IMR-90 (cell line): ENCODE measurements at regions not wholly inside any gene's neighbourhood (a gene's known extent, or its start where the extent isn't known, plus 50 kb on each side); places are given as distances from the start of the nearest gene placed in this dataset.

Experiments used
- ATAC-seq: fragments of 200-7000 bp; cut with Tn5 transposase; 2 replicates; pipeline ENCODE4 v1.9.1; 2020; ENCODE audit warnings: low read depth, mild to moderate bottlenecking, moderate library complexity
- BruUV-seq: library from RNA; stranded (reverse); fragments of 400-500 nt; replicated peaks from 2 replicates; lab custom pipeline; 2021; lab: Mats Ljungman, UMichigan
- CTCF ChIA-PET: fragments of 300-600 bp; formaldehyde crosslinking; extraction: SDS; loops from one replicate; lab custom pipeline; 2021; ENCODE audit warnings: antibody characterized with exemption; lab: Yijun Ruan, JAX
- POLR2A ChIA-PET: fragments of 300-600 bp; sonication (Branson Sonifier 250); formaldehyde crosslinking; loops from one replicate; lab custom pipeline; 2022; ENCODE audit warnings: antibody characterized with exemption; ENCODE audit not compliant: unreplicated experiment; lab: Charles Lee
- DNase-seq: peaks from one replicate; pipeline ENCODE4 v3.0.0; 2013
- H2AFZ ChIP-seq: replicated peaks from 2 replicates; pipeline ENCODE3; 2013; ENCODE audit warnings: low read length, mild to moderate bottlenecking; ENCODE audit not compliant: poor library complexity
- H2AK5ac ChIP-seq: 2 replicates; pipeline ENCODE4 v1.6.1; 2013; ENCODE audit warnings: low read depth, low read length, inconsistent platforms
- H2AK9ac ChIP-seq: replicated peaks from 2 replicates; pipeline ENCODE3; 2013; ENCODE audit warnings: mild to moderate bottlenecking, low read depth, low read length, moderate library complexity; ENCODE audit not compliant: poor library complexity
- H2BK120ac ChIP-seq: 2 replicates; pipeline ENCODE4 v1.6.1; 2013; ENCODE audit warnings: low read depth, low read length, inconsistent platforms
- H2BK15ac ChIP-seq: 3 replicates; pipeline ENCODE4 v1.6.1; 2013; ENCODE audit warnings: low read depth, low read length, inconsistent platforms
- H2BK20ac ChIP-seq: 2 replicates; pipeline ENCODE4 v1.6.1; 2013; ENCODE audit warnings: low read depth, mild to moderate bottlenecking, inconsistent platforms, low read length, moderate library complexity
- H2BK5ac ChIP-seq: 2 replicates; pipeline ENCODE4 v1.6.1; 2013; ENCODE audit warnings: mild to moderate bottlenecking, low read depth, low read length, inconsistent platforms; ENCODE audit not compliant: poor library complexity, severe bottlenecking
- H3K14ac ChIP-seq: replicated peaks from 2 replicates; pipeline ENCODE4 v1.6.1; 2013; ENCODE audit warnings: low read depth, low read length, inconsistent platforms
- H3K18ac ChIP-seq: 2 replicates; pipeline ENCODE4 v1.6.1; 2013; ENCODE audit warnings: low read depth, low read length, control low read depth
- H3K23ac ChIP-seq: 2 replicates; pipeline ENCODE4 v1.6.1; 2013; ENCODE audit warnings: low read depth, low read length, inconsistent platforms
- H3K27ac ChIP-seq: 2 replicates; pipeline ENCODE4 v1.5.1; 2013; ENCODE audit warnings: mild to moderate bottlenecking, control low read depth, low read length; ENCODE audit not compliant: insufficient read depth
- H3K27me3 ChIP-seq: 2 replicates; pipeline ENCODE4 v1.6.1; 2013; ENCODE audit warnings: low read length; ENCODE audit not compliant: control insufficient read depth, insufficient read depth
- H3K36me3 ChIP-seq: 2 replicates; pipeline ENCODE4 v1.6.1; 2013; ENCODE audit warnings: low read length, mixed read lengths; ENCODE audit not compliant: control insufficient read depth, insufficient read depth
- H3K4ac ChIP-seq: 2 replicates; pipeline ENCODE4 v1.6.1; 2013; ENCODE audit warnings: low read depth, low read length, inconsistent platforms
- H3K4me1 ChIP-seq: 2 replicates; pipeline ENCODE4 v1.6.1; 2013; ENCODE audit warnings: low read length, mixed read lengths; ENCODE audit not compliant: control insufficient read depth, insufficient read depth
- H3K4me2 ChIP-seq: 2 replicates; pipeline ENCODE4 v1.6.1; 2013; ENCODE audit warnings: low read depth, mild to moderate bottlenecking, control low read depth, low read length, moderate library complexity
- H3K4me3 ChIP-seq: 2 replicates; pipeline ENCODE4 v1.5.1; 2013; ENCODE audit warnings: low read depth, mild to moderate bottlenecking, control low read depth, low read length, moderate library complexity; ENCODE audit not compliant: insufficient read depth
- H3K56ac ChIP-seq: 2 replicates; pipeline ENCODE4 v1.6.1; 2013; ENCODE audit warnings: low read length, inconsistent platforms; ENCODE audit not compliant: insufficient read depth; ENCODE audit errors: extremely low read depth
- H3K79me1 ChIP-seq, 2 experiments: 2 replicates each; pipeline ENCODE4 v1.6.1; 2013; ENCODE audit warnings: low read length in 2 of 2, inconsistent platforms in 1 of 2, low read depth in 1 of 2
- H3K9ac ChIP-seq: 2 replicates; pipeline ENCODE4 v1.6.1; 2013; ENCODE audit warnings: low read depth, low read length, control low read depth
- H3K9me1 ChIP-seq: 2 replicates; pipeline ENCODE4 v1.6.1; 2013; ENCODE audit warnings: low read length, inconsistent platforms; ENCODE audit not compliant: insufficient read depth
- H3K9me3 ChIP-seq: 2 replicates; pipeline ENCODE4 v1.6.1; 2013; ENCODE audit warnings: low read length; ENCODE audit not compliant: control insufficient read depth, insufficient read depth
- H4K20me1 ChIP-seq: 2 replicates; pipeline ENCODE4 v1.6.1; 2013; ENCODE audit warnings: low read length, inconsistent platforms; ENCODE audit not compliant: insufficient read depth
- H4K5ac ChIP-seq: 2 replicates; pipeline ENCODE4 v1.6.1; 2013; ENCODE audit warnings: mild to moderate bottlenecking, low read depth, low read length, control low read depth
- H4K8ac ChIP-seq, 2 experiments: 2 replicates each; pipeline ENCODE4 v1.6.1; 2013; ENCODE audit warnings: low read depth in 2 of 2, low read length in 2 of 2, control low read depth in 1 of 2, inconsistent platforms in 1 of 2
- H4K91ac ChIP-seq: 2 replicates; pipeline ENCODE4 v1.6.1; 2013; ENCODE audit warnings: low read depth, low read length, inconsistent platforms; ENCODE audit not compliant: insufficient read depth
- BHLHE40 ChIP-seq: fragments of 150-350 bp; IDR thresholded peaks from 2 replicates; pipeline ENCODE4 v1.6.1; 2016; ENCODE audit warnings: mild to moderate bottlenecking, low read depth, low read length
- CHD1 ChIP-seq: IDR thresholded peaks from 2 replicates; pipeline ENCODE4 v1.6.1; 2012; ENCODE audit warnings: low read depth, low read length, improper control_type of control experiment
- CTCF ChIP-seq: conservative IDR thresholded peaks from 2 replicates; pipeline ENCODE4 v1.5.1; 2012; ENCODE audit warnings: mild to moderate bottlenecking, low read depth, low read length, improper control_type of control experiment
- ELK1 ChIP-seq: fragments of 150-350 bp; IDR thresholded peaks from 2 replicates; pipeline ENCODE4 v1.6.1; 2016; ENCODE audit warnings: low read depth, mild to moderate bottlenecking, low read length, moderate library complexity, borderline replicate concordance
- FOS ChIP-seq: fragments of 150-350 bp; IDR thresholded peaks from 2 replicates; pipeline ENCODE4 v1.6.1; 2016; ENCODE audit warnings: low read depth, low read length
- MAFK ChIP-seq: IDR thresholded peaks from 2 replicates; pipeline ENCODE4 v1.6.1; 2012; ENCODE audit warnings: low read depth, low read length, improper control_type of control experiment
- NFE2L2 ChIP-seq: fragments of 150-350 bp; IDR thresholded peaks from 2 replicates; pipeline ENCODE4 v1.6.1; 2016; ENCODE audit warnings: low read depth, mild to moderate bottlenecking, low read length
- POLR2A ChIP-seq: IDR thresholded peaks from 2 replicates; pipeline ENCODE4 v1.6.1; 2012; ENCODE audit warnings: mild to moderate bottlenecking, low read depth, low read length
- RAD21 ChIP-seq: IDR thresholded peaks from 2 replicates; pipeline ENCODE4 v1.6.1; 2012; ENCODE audit warnings: low read length, improper control_type of control experiment
- RCOR1 ChIP-seq: IDR thresholded peaks from 2 replicates; pipeline ENCODE4 v1.6.1; 2012; ENCODE audit warnings: mild to moderate bottlenecking, low read length, improper control_type of control experiment; ENCODE audit not compliant: insufficient replicate concordance
- RFX5 ChIP-seq: IDR thresholded peaks from 2 replicates; pipeline ENCODE4 v1.8.0; 2012; ENCODE audit warnings: low read depth, mild to moderate bottlenecking, low read length, moderate library complexity
- SMC3 ChIP-seq: fragments of 150-350 bp; IDR thresholded peaks from 2 replicates; pipeline ENCODE4 v1.6.1; 2016; ENCODE audit warnings: low read depth, mild to moderate bottlenecking, antibody characterized with exemption, low read length, moderate library complexity
- WGBS, 2 experiments: methylation state at CpG; one replicate each; pipeline versions ENCODE4 v1.1.5 to v1.1.7; 2013; ENCODE audit warnings: missing lambda C conversion rate in 2 of 2; ENCODE audit not compliant: insufficient read length in 1 of 2; ENCODE audit errors: extremely low coverage in 2 of 2; 5-methylcytosine and 5-hydroxymethylcytosine counted together
- dilution Hi-C: fragments of 300-500 bp; cut with HindIII; formaldehyde crosslinking; loops from one replicate; pipeline ENCODE4 v1.14.3; 2018; ENCODE audit warnings: low sequenced_read_pairs; ENCODE audit not compliant: unreplicated experiment
- in situ Hi-C: fragments of 300-500 bp; cut with MboI; formaldehyde crosslinking; loops from 3 replicates; pipeline ENCODE4 v1.14.3; 2019; ENCODE audit warnings: low sequenced_read_pairs, inconsistent platforms, mixed read lengths
- intact Hi-C: fragments of 100-400 bp; cut with micrococcal nuclease; formaldehyde crosslinking; loops from 2 replicates; pipeline ENCODE4 v1.10.0; 2022

GRCh38 chr5:158068964-158069363 is 210.0 kb upstream of the CLINT1 start:
- no peak overlapping the region for H3K18ac ChIP-seq
- no peaks in the 10 kb centered on the region for H4K20me1 ChIP-seq
- no peak overlapping the region for H2BK20ac ChIP-seq
- no peak overlapping the region for H3K56ac ChIP-seq
- no peaks in the 10 kb centered on the region for H3K4me1 ChIP-seq
- BruUV-seq, result no TSS peak
- ChIA-PET POLR2A (interaction anchor here (0.6 kb wide), 1 partner anchor 258 kb away, joined by 3 read pairs; no protein-coding TSS in a partner anchor), CTCF (no interaction called here)
- TF ChIP-seq NFE2L2 (no peak), RAD21 (no peak), CTCF (no peak), CHD1 (no peak), ELK1 (no peak), RFX5 (no peak), POLR2A (no peak), MAFK (no peak), RCOR1 (no peak), SMC3 (no peak), BHLHE40 (no peak), FOS (no peak)
- H3K27me3 ChIP-seq, result no peaks in the 10 kb centered on the region
- no peak overlapping the region for H2BK15ac ChIP-seq
- no peak overlapping the region for H2AK5ac ChIP-seq
- intact Hi-C loops, result no loop called here
- H4K5ac ChIP-seq, result no peak overlapping the region
- H2AFZ ChIP-seq, result no peak overlapping the region
- H4K8ac ChIP-seq, result no peak overlapping the region
- in situ Hi-C loops, result no loop called here
- H3K36me3 ChIP-seq, result no peaks in the 10 kb centered on the region
- no peaks in the 10 kb centered on the region for H3K9me3 ChIP-seq
- H3K9ac ChIP-seq, result no peak overlapping the region
- no peak overlapping the region for H3K27ac ChIP-seq
- H3K79me1 ChIP-seq, result no peaks in the 10 kb centered on the region
- no CpG with 5 or more reads among the region's 4 CpGs for WGBS, 2 experiments
- H3K4me3 ChIP-seq, result no peak overlapping the region
- dilution Hi-C loops, result no loop called here
- no peak overlapping the region for H3K23ac ChIP-seq
- H3K4ac ChIP-seq, result no peak overlapping the region
- no peak overlapping the region for H3K14ac ChIP-seq
- H2BK5ac ChIP-seq, result no peak overlapping the region
- DNase-seq, result no peak
- H2BK120ac ChIP-seq, result no peak overlapping the region
- H4K91ac ChIP-seq, result no peak overlapping the region
- H3K4me2 ChIP-seq, result no peak overlapping the region
- no peaks in the 10 kb centered on the region for H3K9me1 ChIP-seq
- no peak; the same call in 1 of the 2 replicates for ATAC-seq
- H2AK9ac ChIP-seq, result no peak overlapping the region
